ENCODE measurements at regions not wholly inside any gene's neighbourhood (a gene's known extent, or its start where the extent isn't known, plus 50 kb on each side); places are given as distances from the start of the nearest gene placed in this dataset.

GRCh38 chr11:113570906-113571305 lies 95.7 kb upstream of the DRD2 start:
- no peak overlapping the region for H3K4me3 ChIP-seq (replicated peaks; ENCODE audit: insufficient read depth, low read length)
- peaks cover 7% of the 10 kb centered on the region for H3K27me3 ChIP-seq (ENCODE audit: insufficient read depth, poor library complexity, severe bottlenecking)
- no peak for DNase-seq (ENCODE audit: low read depth in 1 of 2, low spot score in 1 of 2)
- H3K27ac ChIP-seq (replicated peaks) = no peak overlapping the region
- no peak for TF ChIP-seq SPI1 (IDR thresholded peaks at IDR 0.05; ENCODE audit: borderline replicate concordance, low read depth)
- TF ChIP-seq POLR2AphosphoS5 (IDR thresholded peaks at IDR 0.05; ENCODE audit: low read depth) = no peak
- TF ChIP-seq CTCF (IDR thresholded peaks at IDR 0.05; ENCODE audit: insufficient read depth, low read length) = no peak

GRCh38 chr11:113569391-113569790 lies 94.2 kb upstream of the DRD2 start:
- H3K27me3 ChIP-seq (ENCODE audit: insufficient read depth, poor library complexity, severe bottlenecking) = peaks cover 7% of the 10 kb centered on the region
- TF ChIP-seq SPI1 (IDR thresholded peaks at IDR 0.05; ENCODE audit: borderline replicate concordance, low read depth) (no peak), REST (IDR thresholded peaks at IDR 0.05; ENCODE audit: insufficient replicate concordance, low read depth) (no peak), CTCF (IDR thresholded peaks at IDR 0.05; ENCODE audit: insufficient read depth, low read length) (no peak)
- no peak overlapping the region for H3K4me3 ChIP-seq (replicated peaks; ENCODE audit: insufficient read depth, low read length)
- DNase-seq (ENCODE audit: low read depth in 1 of 2, low spot score in 1 of 2) = no peak
- H3K27ac ChIP-seq (replicated peaks) = no peak overlapping the region

GRCh38 chr11:113568566-113568965 lies 93.4 kb upstream of the DRD2 start:
- H3K27me3 ChIP-seq (ENCODE audit: insufficient read depth, poor library complexity, severe bottlenecking) = peaks cover 9% of the 10 kb centered on the region
- TF ChIP-seq GABPA (IDR thresholded peaks at IDR 0.05; ENCODE audit: low read depth) (no peak), POLR2AphosphoS5 (IDR thresholded peaks at IDR 0.05; ENCODE audit: low read depth) (no peak), SPI1 (IDR thresholded peaks at IDR 0.05; ENCODE audit: borderline replicate concordance, low read depth) (no peak), REST (IDR thresholded peaks at IDR 0.05; ENCODE audit: insufficient replicate concordance, low read depth) (no peak), CTCF (IDR thresholded peaks at IDR 0.05; ENCODE audit: insufficient read depth, low read length) (no peak)
- no peak for DNase-seq (ENCODE audit: low read depth in 1 of 2, low spot score in 1 of 2)
- H3K27ac ChIP-seq (replicated peaks) = no peak overlapping the region
- no peak overlapping the region for H3K4me3 ChIP-seq (replicated peaks; ENCODE audit: insufficient read depth, low read length)

- TF ChIP-seq SPI1 (IDR thresholded peaks at IDR 0.05; ENCODE audit: borderline replicate concordance, low read depth) (no peak), REST (IDR thresholded peaks at IDR 0.05; ENCODE audit: insufficient replicate concordance, low read depth) (no peak), POLR2AphosphoS5 (IDR thresholded peaks at IDR 0.05; ENCODE audit: low read depth) (no peak), GABPA (IDR thresholded peaks at IDR 0.05; ENCODE audit: low read depth) (no peak), CTCF (IDR thresholded peaks at IDR 0.05; ENCODE audit: insufficient read depth, low read length) (no peak)
- H3K4me3 ChIP-seq (replicated peaks; ENCODE audit: insufficient read depth, low read length) = no peak overlapping the region
- DNase-seq (ENCODE audit: low read depth in 1 of 2, low spot score in 1 of 2) = no peak
- H3K27me3 ChIP-seq (ENCODE audit: insufficient read depth, poor library complexity, severe bottlenecking) = peaks cover 9% of the 10 kb centered on the region
- no peak overlapping the region for H3K27ac ChIP-seq (replicated peaks)
These were observed 92.8 kb upstream of the DRD2 start for GRCh38 chr11:113567867-113568544.

Measured in HL-60 (cell line).